ENCODE measurements at regions not wholly inside any gene's neighbourhood (a gene's known extent, or its start where the extent isn't known, plus 50 kb on each side); places are given as distances from the start of the nearest gene placed in this dataset.

GRCh38 chr5:79901631-79902030 is 89.4 kb downstream of the MTX3 start:
- no peak for ATAC-seq
- TF ChIP-seq ZNF8 (CRISPR knock-in tag; IDR thresholded peaks at IDR 0.05), result no peak
- no peak for TF ChIP-seq OSR1 (CRISPR knock-in tag; IDR thresholded peaks at IDR 0.05)
- TF ChIP-seq, protein P1, sequence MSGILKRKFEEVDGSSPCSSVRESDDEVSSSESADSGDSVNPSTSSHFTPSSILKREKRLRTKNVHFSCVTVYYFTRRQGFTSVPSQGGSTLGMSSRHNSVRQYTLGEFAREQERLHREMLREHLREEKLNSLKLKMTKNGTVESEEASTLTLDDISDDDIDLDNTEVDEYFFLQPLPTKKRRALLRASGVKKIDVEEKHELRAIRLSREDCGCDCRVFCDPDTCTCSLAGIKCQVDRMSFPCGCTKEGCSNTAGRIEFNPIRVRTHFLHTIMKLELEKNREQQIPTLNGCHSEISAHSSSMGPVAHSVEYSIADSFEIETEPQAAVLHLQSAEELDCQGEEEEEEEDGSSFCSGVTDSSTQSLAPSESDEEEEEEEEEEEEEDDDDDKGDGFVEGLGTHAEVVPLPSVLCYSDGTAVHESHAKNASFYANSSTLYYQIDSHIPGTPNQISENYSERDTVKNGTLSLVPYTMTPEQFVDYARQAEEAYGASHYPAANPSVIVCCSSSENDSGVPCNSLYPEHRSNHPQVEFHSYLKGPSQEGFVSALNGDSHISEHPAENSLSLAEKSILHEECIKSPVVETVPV (CRISPR knock-in tag; IDR thresholded peaks at IDR 0.05), result no peak
- no peak for TF ChIP-seq ZNF70 (CRISPR knock-in tag; IDR thresholded peaks at IDR 0.05)
- TF ChIP-seq ZC3H10 (CRISPR knock-in tag; IDR thresholded peaks at IDR 0.05), result no peak
- TF ChIP-seq ZNF565 (CRISPR knock-in tag; conservative IDR thresholded peaks at IDR 0.05; ENCODE audit: low read depth), result no peak
- no peak for TF ChIP-seq RARB (CRISPR knock-in tag; IDR thresholded peaks at IDR 0.05)
- no peak for TF ChIP-seq SNAI2 (CRISPR knock-in tag; IDR thresholded peaks at IDR 0.05)
- TF ChIP-seq, protein P2, sequence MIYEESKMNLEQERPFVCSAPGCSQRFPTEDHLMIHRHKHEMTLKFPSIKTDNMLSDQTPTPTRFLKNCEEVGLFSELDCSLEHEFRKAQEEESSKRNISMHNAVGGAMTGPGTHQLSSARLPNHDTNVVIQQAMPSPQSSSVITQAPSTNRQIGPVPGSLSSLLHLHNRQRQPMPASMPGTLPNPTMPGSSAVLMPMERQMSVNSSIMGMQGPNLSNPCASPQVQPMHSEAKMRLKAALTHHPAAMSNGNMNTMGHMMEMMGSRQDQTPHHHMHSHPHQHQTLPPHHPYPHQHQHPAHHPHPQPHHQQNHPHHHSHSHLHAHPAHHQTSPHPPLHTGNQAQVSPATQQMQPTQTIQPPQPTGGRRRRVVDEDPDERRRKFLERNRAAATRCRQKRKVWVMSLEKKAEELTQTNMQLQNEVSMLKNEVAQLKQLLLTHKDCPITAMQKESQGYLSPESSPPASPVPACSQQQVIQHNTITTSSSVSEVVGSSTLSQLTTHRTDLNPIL (CRISPR knock-in tag; IDR thresholded peaks at IDR 0.05; ENCODE audit: low read depth), result no peak
- no peak for TF ChIP-seq ZFP3 (CRISPR knock-in tag; IDR thresholded peaks at IDR 0.05)
- TF ChIP-seq TCF4 (CRISPR knock-in tag; IDR thresholded peaks at IDR 0.05; ENCODE audit: borderline replicate concordance), result no peak
- TF ChIP-seq ZFP30 (CRISPR knock-in tag; IDR thresholded peaks at IDR 0.05), result no peak
- no peak for TF ChIP-seq ISL1 (CRISPR knock-in tag; IDR thresholded peaks at IDR 0.05)
- TF ChIP-seq BACH2 (CRISPR knock-in tag; IDR thresholded peaks at IDR 0.05; ENCODE audit: borderline replicate concordance), result no peak
- no peak for TF ChIP-seq CSDC2 (CRISPR knock-in tag; IDR thresholded peaks at IDR 0.05)
- TF ChIP-seq PPARA (CRISPR knock-in tag; IDR thresholded peaks at IDR 0.05; ENCODE audit: borderline replicate concordance), result no peak

GRCh38 chr5:79898611-79899010 is 92.5 kb downstream of the MTX3 start:
- ATAC-seq, result no peak
- TF ChIP-seq ISL1 (CRISPR knock-in tag; IDR thresholded peaks at IDR 0.05) (no peak), RARB (CRISPR knock-in tag; IDR thresholded peaks at IDR 0.05) (no peak), ZFP30 (CRISPR knock-in tag; IDR thresholded peaks at IDR 0.05) (no peak), SNAI2 (CRISPR knock-in tag; IDR thresholded peaks at IDR 0.05) (no peak), OSR1 (CRISPR knock-in tag; IDR thresholded peaks at IDR 0.05) (no peak), ZFP3 (CRISPR knock-in tag; IDR thresholded peaks at IDR 0.05) (no peak), CSDC2 (CRISPR knock-in tag; IDR thresholded peaks at IDR 0.05) (no peak), ARNTL (CRISPR knock-in tag; IDR thresholded peaks at IDR 0.05; ENCODE audit: borderline replicate concordance, low read depth) (no peak), ZNF70 (CRISPR knock-in tag; IDR thresholded peaks at IDR 0.05) (no peak), GLIS3 (CRISPR knock-in tag; IDR thresholded peaks at IDR 0.05) (no peak), ZNF565 (CRISPR knock-in tag; conservative IDR thresholded peaks at IDR 0.05; ENCODE audit: low read depth) (no peak), TCF4 (CRISPR knock-in tag; IDR thresholded peaks at IDR 0.05; ENCODE audit: borderline replicate concordance) (no peak), ZC3H10 (CRISPR knock-in tag; IDR thresholded peaks at IDR 0.05) (no peak), PPARA (CRISPR knock-in tag; IDR thresholded peaks at IDR 0.05; ENCODE audit: borderline replicate concordance) (no peak), TOX (CRISPR knock-in tag; IDR thresholded peaks at IDR 0.05; ENCODE audit: borderline replicate concordance) (no peak), PATZ1 (CRISPR knock-in tag; IDR thresholded peaks at IDR 0.05; ENCODE audit: borderline replicate concordance) (no peak), ESRRG (CRISPR knock-in tag; IDR thresholded peaks at IDR 0.05) (no peak)
- TF ChIP-seq, protein P2 (CRISPR knock-in tag; IDR thresholded peaks at IDR 0.05; ENCODE audit: low read depth), result no peak
- TF ChIP-seq, protein P1 (CRISPR knock-in tag; IDR thresholded peaks at IDR 0.05), result no peak
- TF ChIP-seq, protein P3, sequence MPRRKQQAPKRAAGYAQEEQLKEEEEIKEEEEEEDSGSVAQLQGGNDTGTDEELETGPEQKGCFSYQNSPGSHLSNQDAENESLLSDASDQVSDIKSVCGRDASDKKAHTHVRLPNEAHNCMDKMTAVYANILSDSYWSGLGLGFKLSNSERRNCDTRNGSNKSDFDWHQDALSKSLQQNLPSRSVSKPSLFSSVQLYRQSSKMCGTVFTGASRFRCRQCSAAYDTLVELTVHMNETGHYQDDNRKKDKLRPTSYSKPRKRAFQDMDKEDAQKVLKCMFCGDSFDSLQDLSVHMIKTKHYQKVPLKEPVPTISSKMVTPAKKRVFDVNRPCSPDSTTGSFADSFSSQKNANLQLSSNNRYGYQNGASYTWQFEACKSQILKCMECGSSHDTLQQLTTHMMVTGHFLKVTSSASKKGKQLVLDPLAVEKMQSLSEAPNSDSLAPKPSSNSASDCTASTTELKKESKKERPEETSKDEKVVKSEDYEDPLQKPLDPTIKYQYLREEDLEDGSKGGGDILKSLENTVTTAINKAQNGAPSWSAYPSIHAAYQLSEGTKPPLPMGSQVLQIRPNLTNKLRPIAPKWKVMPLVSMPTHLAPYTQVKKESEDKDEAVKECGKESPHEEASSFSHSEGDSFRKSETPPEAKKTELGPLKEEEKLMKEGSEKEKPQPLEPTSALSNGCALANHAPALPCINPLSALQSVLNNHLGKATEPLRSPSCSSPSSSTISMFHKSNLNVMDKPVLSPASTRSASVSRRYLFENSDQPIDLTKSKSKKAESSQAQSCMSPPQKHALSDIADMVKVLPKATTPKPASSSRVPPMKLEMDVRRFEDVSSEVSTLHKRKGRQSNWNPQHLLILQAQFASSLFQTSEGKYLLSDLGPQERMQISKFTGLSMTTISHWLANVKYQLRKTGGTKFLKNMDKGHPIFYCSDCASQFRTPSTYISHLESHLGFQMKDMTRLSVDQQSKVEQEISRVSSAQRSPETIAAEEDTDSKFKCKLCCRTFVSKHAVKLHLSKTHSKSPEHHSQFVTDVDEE (CRISPR knock-in tag; IDR thresholded peaks at IDR 0.05), result no peak
